NT2/D1 (cell line): ENCODE measurements at regions not wholly inside any gene's neighbourhood (a gene's known extent, or its start where the extent isn't known, plus 50 kb on each side); places are given as distances from the start of the nearest gene placed in this dataset.

Source experiments
- SUZ12 ChIP-seq: IDR thresholded peaks from 2 replicates; pipeline ENCODE4 v1.6.1; 2011; ENCODE audit not compliant: insufficient read length, insufficient read depth; ENCODE audit errors: extremely low read depth
- YY1 ChIP-seq: IDR thresholded peaks from 2 replicates; pipeline ENCODE4 v1.6.1; 2011; ENCODE audit not compliant: insufficient read length, insufficient read depth
- ZNF274 ChIP-seq: IDR thresholded peaks from 2 replicates; pipeline ENCODE4 v1.6.1; 2011; ENCODE audit warnings: mild to moderate bottlenecking, low read depth, low read length

- TF ChIP-seq YY1 (no peak), ZNF274 (no peak), SUZ12 (no peak)
These were observed 613.0 kb downstream of the KIF4B start for GRCh38 chr5:155626592-155626991.
